Right renal cortex interstitium (tissue), 3 donors: ENCODE measurements at regions not wholly inside any gene's neighbourhood (a gene's known extent, or its start where the extent isn't known, plus 50 kb on each side); places are given as distances from the start of the nearest gene placed in this dataset.

Experiments
- DNase-seq, 3 donors: peaks; one replicate each; pipeline ENCODE4 v3.0.0-alpha.2; 2013; ENCODE audit warnings: low read depth in 3 of 3, low spot score in 2 of 3

- DNase-seq = no peak
Measured at GRCh38 chr16:26756633-26757032, 310.1 kb upstream of the C16orf82 start.

DNA sequence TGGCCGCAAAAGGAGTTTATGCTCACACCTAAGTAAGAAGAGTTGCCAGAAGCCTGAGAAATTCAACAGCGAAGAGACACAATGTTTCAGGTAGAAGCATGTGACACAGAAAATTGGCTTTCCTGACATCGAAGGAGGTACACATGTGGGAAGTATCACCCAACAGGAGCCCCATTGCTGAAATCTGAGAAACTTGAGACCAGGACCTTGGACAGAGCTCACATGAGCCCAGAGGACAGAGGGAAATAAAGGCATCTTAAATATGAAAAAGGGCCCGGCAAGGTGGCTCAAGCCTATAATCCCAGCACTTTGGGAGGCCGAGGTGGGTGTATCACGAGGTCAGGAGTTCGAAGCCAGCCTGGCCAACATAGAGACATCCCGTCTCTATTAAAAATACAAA, 304.1 kb upstream of the C16orf82 start:
- peak in 1 of 3 donors; percentile 27 for DNase-seq

DNA sequence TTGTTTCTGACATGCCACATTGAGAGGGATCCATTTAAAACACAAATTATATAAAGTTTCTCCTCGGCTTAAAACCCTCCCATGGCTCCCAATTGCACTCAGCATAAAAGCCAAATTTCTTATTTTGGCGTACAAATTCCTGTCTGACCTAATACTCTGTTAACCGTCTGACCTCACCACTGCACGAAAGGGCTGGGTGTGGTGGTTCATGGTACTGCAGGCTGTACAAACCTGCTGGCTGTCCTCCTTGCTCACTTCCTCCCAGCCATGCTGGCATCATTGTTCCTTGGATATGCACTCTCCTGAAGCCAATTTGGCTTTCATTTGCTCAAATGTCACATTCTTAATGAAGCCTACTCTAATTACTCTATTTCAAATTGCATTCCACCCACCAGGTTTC, 301.6 kb upstream of the C16orf82 start:
- DNase-seq = no peak

DNA sequence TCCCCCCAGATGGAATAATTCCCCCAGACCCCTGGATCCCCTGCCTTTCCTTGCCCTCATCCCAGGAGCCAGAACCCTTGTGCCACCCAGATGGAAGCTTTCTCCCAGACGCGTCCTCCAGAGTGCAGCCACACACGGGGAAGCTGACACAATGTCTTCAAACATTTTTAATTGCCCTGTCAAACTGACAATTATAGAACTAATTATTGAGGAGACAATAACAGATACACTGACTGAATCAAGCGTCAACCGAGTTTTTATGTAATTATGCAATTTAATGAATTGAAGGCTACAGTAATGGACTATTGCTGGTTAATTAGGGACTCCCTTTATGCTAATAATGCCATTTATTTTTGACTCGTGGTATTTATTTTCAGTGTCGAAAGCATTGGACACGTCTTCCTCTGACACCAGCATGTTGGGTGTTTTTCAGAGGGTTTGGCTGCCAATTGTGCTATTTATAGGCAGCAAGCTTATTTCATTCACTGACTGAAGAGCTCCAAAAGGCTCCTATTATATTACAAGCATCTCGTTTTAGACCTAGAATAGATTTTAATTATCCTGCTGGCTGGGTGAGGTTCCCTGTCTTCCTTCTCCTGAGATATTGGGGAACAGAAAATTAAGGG, 298.2 kb upstream of the C16orf82 start:
- no peak for DNase-seq

- no peak for DNase-seq
Measured at GRCh38 chr16:26770547-26770946, 296.2 kb upstream of the C16orf82 start.

- no peak for DNase-seq
Measured at GRCh38 chr16:26772503-26772902, 294.2 kb upstream of the C16orf82 start.

DNA sequence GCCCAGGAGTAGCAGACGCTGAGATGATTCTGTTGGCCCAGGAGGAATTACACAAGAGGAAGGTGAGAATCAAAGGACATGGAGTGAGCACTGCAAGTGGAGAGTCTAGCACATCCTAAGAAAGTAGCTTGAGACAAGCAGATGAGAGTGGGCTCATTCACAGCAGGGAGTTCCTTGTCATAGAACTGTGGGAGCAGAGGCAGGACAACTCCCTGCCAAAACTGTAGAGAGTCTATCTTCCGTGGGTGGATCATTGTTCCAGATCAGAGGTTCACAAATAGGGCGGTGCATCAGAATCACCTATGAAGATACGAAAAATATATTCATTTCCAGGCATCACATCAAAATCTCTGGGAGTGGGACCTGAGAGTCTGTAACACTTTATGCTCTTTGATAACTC, 288.9 kb upstream of the C16orf82 start:
- DNase-seq = no peak

- no peak for DNase-seq
Measured at GRCh38 chr16:26787924-26788323, 278.8 kb upstream of the C16orf82 start.

DNA sequence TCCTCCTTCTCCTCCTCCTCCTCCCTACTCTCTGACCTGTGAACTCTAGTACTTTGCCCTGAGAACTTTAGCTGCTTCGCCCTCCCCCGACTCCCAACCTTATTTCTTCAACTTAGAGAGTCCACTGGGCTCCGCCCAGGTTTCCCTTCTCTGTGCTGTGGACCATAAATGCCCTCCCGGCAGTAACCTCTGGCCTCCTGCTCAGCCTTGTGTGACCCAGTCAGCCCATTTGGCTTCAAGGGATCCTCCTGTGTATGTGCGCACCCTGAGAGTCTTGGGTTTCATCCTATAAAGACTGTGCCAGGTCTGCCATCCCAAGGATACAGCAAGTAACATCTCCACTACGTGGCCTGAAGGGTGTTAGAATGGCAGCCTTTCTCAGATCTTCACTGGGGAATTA, 275.6 kb upstream of the C16orf82 start:
- DNase-seq = no peak

DNA sequence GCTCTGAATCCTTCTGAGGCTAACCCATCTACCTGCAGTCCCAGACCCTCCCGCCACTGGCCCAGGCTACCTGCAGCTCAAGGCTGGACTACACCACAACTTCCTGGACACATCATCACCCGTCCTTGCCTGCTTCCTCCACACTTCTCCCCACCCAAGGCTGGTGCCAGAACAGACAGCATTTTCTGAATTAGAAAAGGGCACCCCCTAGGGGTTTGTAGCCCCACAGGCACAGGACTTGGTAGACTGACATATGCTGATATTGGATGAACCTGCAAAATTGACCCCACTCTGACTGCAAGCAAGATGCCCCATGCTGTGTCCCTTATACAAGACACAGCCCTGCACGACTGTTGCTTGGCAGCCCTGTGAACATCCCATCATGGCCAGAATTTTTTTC, 271.5 kb upstream of the C16orf82 start:
- DNase-seq = no peak

GRCh38 chr16:26801628-26802027, 265.1 kb upstream of the C16orf82 start:
- no peak for DNase-seq

GRCh38 chr16:26802440-26802839, 264.3 kb upstream of the C16orf82 start:
- no peak for DNase-seq

DNA sequence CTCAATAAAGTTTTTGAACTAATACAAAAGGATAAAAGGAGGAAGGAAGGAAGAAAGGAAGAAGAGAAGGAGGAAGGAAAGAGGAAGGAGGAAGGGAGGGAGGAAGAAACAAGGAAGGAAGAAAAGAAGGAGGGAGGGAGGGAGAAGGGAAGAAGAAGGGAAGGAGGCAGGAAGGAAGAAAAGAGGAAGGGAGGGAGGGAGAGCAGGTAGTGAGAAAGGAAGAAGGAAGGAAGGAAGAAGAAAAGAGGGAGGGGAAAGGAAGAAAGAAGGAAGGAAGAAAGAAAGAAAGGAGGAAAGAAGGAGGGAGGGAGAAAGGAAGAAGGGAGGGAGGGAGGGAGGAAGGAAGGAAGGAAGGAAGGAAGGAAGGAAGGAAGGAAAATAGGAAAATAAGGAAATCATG, 263.8 kb upstream of the C16orf82 start:
- no peak for DNase-seq

DNA sequence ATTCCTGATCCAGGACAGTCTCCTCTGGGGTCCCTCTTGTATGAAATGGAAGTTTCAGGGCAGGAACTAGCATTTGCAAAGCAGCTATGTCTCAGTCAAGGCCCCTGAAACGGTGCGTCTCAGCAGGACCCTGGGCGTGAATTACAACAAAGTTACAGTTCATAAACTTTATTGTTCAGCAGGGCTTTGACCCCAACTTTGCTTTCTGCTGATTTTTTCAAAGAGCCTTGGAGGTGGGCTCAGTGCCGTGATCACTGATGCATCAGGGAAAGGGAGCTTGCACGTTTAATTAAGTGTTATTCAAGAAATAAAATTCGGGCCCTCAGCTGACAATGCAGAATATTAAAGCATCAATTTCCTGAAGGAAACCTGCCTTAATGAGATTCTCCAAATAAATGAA, 260.1 kb upstream of the C16orf82 start:
- DNase-seq = peak in 2 of 3 donors; percentile 23 to 46

DNA sequence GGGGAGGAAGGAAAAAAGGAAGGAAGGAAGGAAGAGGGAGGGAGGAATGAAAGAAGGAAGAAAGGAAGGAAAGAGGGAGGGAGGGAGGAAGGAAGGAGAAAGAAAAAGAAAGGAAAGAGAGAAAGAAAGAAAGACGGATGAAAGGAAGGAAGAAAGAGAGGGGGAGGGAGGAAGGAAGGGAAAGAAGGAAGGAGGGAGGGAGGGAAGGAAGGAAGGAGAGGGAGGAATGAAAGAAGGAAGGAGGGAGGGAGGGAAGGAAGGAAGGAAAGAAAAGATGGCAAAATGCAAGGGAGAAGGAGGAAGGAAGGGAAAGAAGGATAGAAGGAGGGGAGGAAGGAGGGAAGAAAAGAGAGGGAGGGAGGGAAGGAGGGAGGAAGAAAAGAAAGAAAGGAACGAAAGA, 257.3 kb upstream of the C16orf82 start:
- DNase-seq = no peak

DNA sequence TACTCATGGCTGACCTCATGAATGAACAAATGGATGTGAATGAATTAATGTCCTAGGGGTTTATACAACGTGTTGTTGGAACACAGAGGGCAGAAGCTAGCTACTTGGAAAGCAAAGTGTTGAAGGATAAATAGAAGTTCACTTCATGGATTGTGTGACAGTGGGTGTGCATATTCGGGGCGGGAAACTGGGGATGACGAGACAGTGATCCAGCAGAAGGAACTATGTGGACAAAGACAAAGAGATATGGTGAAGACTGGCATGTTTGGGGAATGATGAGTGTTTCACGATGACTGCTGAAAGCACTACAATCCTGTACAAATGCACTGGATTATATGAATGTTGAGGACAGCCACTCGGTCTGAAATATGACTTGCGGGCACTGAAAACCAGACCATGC, 250.5 kb upstream of the C16orf82 start:
- no peak for DNase-seq

GRCh38 chr16:26816885-26817571, 249.7 kb upstream of the C16orf82 start:
- DNase-seq = no peak

- no peak for DNase-seq
Measured at GRCh38 chr16:26818393-26818792, 248.3 kb upstream of the C16orf82 start.

DNA sequence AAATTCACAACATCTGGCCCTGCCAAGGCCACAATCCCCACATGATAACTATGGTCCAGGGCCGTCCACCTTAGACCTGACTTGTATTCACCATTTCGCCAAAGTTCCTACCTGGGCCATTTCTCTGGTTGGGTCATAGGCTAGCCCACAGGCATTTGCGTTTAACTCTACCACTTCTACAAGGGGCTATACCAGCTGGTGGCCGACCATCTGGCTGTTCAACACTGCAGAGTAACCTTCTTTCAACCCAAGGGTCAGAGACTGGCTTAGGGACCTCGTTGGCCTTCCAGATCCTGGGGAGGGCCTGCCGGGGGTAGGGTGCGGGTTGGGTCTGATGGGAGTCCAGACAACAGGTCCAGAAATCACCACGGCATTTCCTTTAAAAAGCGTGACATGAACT, 242.3 kb upstream of the C16orf82 start:
- no peak for DNase-seq

- no peak for DNase-seq
Measured at GRCh38 chr16:26826500-26826899, 240.2 kb upstream of the C16orf82 start.

DNA sequence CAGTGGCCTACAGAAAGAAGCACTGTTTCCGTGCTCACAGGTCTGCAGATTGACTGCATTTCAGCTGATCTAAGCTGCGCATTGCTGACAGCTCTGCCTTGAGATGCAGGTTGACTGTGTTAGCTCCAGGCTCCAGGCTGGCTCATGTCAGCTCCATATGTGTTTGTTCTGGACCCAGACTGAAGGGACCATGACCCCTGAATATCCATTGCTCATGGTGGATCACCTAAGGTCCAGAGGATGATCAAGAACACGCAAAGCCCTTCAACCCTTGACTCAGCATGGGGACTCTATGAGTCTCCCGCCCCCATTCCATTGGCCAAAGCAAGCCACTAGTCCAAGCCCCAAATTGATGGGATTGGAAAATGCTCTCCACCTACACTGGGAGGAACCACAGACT, 239.3 kb upstream of the C16orf82 start:
- DNase-seq = no peak

- no peak for DNase-seq
Measured at GRCh38 chr16:26830428-26831127, 236.1 kb upstream of the C16orf82 start.
